ENCODE measurements at regions not wholly inside any gene's neighbourhood (a gene's known extent, or its start where the extent isn't known, plus 50 kb on each side); places are given as distances from the start of the nearest gene placed in this dataset.

DNA sequence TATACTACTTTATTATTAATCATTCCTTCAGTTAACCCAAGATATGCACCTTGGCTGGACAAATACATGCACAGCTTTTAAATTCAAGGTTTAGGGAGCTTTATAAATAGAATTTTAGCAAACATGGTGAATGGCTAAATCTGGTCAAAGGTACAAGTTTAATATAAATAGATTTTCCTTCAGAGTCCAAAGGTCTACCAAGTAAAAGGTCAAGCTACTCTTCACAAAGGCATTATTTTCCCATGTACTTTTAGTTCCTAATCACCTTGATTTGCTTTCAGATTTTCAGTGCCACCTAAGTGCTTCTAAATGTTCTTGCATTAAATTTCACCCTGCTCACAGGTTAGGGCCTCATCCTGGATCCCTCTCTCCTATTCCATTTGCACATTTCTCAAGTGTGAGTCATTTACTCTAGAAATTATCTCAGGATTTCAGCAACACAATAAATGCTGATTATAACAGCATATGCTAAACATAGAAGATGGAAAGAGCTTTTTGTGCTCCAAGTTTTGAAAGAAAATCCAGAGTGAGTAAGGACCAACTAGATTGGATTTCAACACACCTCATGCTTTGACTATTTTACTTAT is 459.4 kb upstream of the ITGA1 start:
- Histone ChIP-seq H3K4me3 (ENCODE audit: low read length) (no peak overlapping the region), H3K4me2 (ENCODE audit: low read length) (no peak overlapping the region), H2AFZ (ENCODE audit: low read depth, low read length) (no peak overlapping the region), H3K27ac (ENCODE audit: low read length) (no peak overlapping the region), H3K9me3 (ENCODE audit: low read length) (no peaks in the 10 kb centered on the region), H3F3A (ENCODE audit: insufficient read depth, low read length, poor library complexity, severe bottlenecking) (no peaks in the 10 kb centered on the region), H3K36me3 (ENCODE audit: insufficient read depth, low read length) (no peaks in the 10 kb centered on the region), H3K9me2 (ENCODE audit: insufficient read depth, low read length) (no peaks in the 10 kb centered on the region), H3K9ac (ENCODE audit: low read length) (no peak overlapping the region), H3K79me2 (replicated peaks; ENCODE audit: insufficient read depth, low read length) (no peaks in the 10 kb centered on the region), H3K27me3 (ENCODE audit: insufficient read depth, low read depth, low read length) (no peaks in the 10 kb centered on the region), H4K20me1 (ENCODE audit: insufficient read depth) (no peaks in the 10 kb centered on the region)
- TF ChIP-seq, protein P1, sequence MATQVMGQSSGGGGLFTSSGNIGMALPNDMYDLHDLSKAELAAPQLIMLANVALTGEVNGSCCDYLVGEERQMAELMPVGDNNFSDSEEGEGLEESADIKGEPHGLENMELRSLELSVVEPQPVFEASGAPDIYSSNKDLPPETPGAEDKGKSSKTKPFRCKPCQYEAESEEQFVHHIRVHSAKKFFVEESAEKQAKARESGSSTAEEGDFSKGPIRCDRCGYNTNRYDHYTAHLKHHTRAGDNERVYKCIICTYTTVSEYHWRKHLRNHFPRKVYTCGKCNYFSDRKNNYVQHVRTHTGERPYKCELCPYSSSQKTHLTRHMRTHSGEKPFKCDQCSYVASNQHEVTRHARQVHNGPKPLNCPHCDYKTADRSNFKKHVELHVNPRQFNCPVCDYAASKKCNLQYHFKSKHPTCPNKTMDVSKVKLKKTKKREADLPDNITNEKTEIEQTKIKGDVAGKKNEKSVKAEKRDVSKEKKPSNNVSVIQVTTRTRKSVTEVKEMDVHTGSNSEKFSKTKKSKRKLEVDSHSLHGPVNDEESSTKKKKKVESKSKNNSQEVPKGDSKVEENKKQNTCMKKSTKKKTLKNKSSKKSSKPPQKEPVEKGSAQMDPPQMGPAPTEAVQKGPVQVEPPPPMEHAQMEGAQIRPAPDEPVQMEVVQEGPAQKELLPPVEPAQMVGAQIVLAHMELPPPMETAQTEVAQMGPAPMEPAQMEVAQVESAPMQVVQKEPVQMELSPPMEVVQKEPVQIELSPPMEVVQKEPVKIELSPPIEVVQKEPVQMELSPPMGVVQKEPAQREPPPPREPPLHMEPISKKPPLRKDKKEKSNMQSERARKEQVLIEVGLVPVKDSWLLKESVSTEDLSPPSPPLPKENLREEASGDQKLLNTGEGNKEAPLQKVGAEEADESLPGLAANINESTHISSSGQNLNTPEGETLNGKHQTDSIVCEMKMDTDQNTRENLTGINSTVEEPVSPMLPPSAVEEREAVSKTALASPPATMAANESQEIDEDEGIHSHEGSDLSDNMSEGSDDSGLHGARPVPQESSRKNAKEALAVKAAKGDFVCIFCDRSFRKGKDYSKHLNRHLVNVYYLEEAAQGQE (IDR thresholded peaks at IDR 0.05; ENCODE audit: borderline replicate concordance): no peak
- TF ChIP-seq SMC3 (conservative IDR thresholded peaks at IDR 0.05; ENCODE audit: poor library complexity) (no peak), CTCF (IDR thresholded peaks at IDR 0.05; ENCODE audit: poor library complexity, severe bottlenecking) (no peak), RAD21 (conservative IDR thresholded peaks at IDR 0.05) (no peak), EZH2 (IDR thresholded peaks at IDR 0.05; ENCODE audit: borderline replicate concordance, insufficient read depth, low read length, poor library complexity, severe bottlenecking) (no peak), POLR2AphosphoS5 (IDR thresholded peaks at IDR 0.05) (no peak), MXI1 (conservative IDR thresholded peaks at IDR 0.05; ENCODE audit: poor library complexity, severe bottlenecking) (no peak), TAF1 (IDR thresholded peaks at IDR 0.05; ENCODE audit: low read depth) (no peak), EP300 (conservative IDR thresholded peaks at IDR 0.05; ENCODE audit: poor library complexity, severe bottlenecking) (no peak)

- Histone ChIP-seq H3K9me2 (ENCODE audit: insufficient read depth, low read length) (no peaks in the 10 kb centered on the region), H3K27ac (ENCODE audit: low read length) (no peak overlapping the region), H3K36me3 (ENCODE audit: insufficient read depth, low read length) (no peaks in the 10 kb centered on the region), H3F3A (ENCODE audit: insufficient read depth, low read length, poor library complexity, severe bottlenecking) (no peaks in the 10 kb centered on the region), H3K79me2 (replicated peaks; ENCODE audit: insufficient read depth, low read length) (no peaks in the 10 kb centered on the region), H3K27me3 (ENCODE audit: insufficient read depth, low read depth, low read length) (no peaks in the 10 kb centered on the region), H3K4me3 (ENCODE audit: low read length) (no peak overlapping the region), H2AFZ (ENCODE audit: low read depth, low read length) (no peak overlapping the region), H4K20me1 (ENCODE audit: insufficient read depth) (no peaks in the 10 kb centered on the region), H3K4me2 (ENCODE audit: low read length) (no peak overlapping the region), H3K9me3 (ENCODE audit: low read length) (no peaks in the 10 kb centered on the region), H3K9ac (ENCODE audit: low read length) (no peak overlapping the region)
- TF ChIP-seq, protein P1 (IDR thresholded peaks at IDR 0.05; ENCODE audit: borderline replicate concordance): no peak
- TF ChIP-seq POLR2AphosphoS5 (IDR thresholded peaks at IDR 0.05) (no peak), CTCF (IDR thresholded peaks at IDR 0.05; ENCODE audit: poor library complexity, severe bottlenecking) (no peak), EP300 (conservative IDR thresholded peaks at IDR 0.05; ENCODE audit: poor library complexity, severe bottlenecking) (no peak), EZH2 (IDR thresholded peaks at IDR 0.05; ENCODE audit: borderline replicate concordance, insufficient read depth, low read length, poor library complexity, severe bottlenecking) (no peak), MXI1 (conservative IDR thresholded peaks at IDR 0.05; ENCODE audit: poor library complexity, severe bottlenecking) (no peak), SMC3 (conservative IDR thresholded peaks at IDR 0.05; ENCODE audit: poor library complexity) (no peak), RAD21 (conservative IDR thresholded peaks at IDR 0.05) (no peak), TAF1 (IDR thresholded peaks at IDR 0.05; ENCODE audit: low read depth) (no peak)
Measured at GRCh38 chr5:52331725-52332124, 456.0 kb upstream of the ITGA1 start.
